PC-9 (cell line): ENCODE measurements at regions not wholly inside any gene's neighbourhood (a gene's known extent, or its start where the extent isn't known, plus 50 kb on each side); places are given as distances from the start of the nearest gene placed in this dataset.

Experiments used
- BruUV-seq: library from RNA; stranded (reverse); fragments of 400-500 nt; replicated peaks from 2 replicates; lab custom pipeline; 2021; lab: Mats Ljungman, UMichigan
- CTCF ChIA-PET: fragments of 300-600 bp; sonication (Branson Sonifier 250); formaldehyde crosslinking; loops from one replicate; lab custom pipeline; 2022; ENCODE audit warnings: antibody characterized with exemption; lab: Charles Lee
- POLR2A ChIA-PET: fragments of 300-600 bp; sonication (Branson Sonifier 250); formaldehyde crosslinking; loops from one replicate; lab custom pipeline; 2022; ENCODE audit warnings: antibody characterized with exemption; ENCODE audit not compliant: unreplicated experiment; lab: Charles Lee
- DNase-seq, 2 experiments: peaks; one replicate each; pipeline versions ENCODE4 v3.0.0 to v3.0.0-alpha.2; 2015 to 2022; ENCODE audit warnings: mixed read lengths in 1 of 2
- H2AFZ ChIP-seq: fragments of 200-600 bp; sonication (generic); 2 replicates; pipeline ENCODE4 v1.8.1; 2017; ENCODE audit warnings: antibody characterized with exemption
- H3F3A ChIP-seq: fragments of 200-600 bp; sonication (generic); 2 replicates; pipeline ENCODE4 v1.8.1; 2017; ENCODE audit warnings: antibody characterized with exemption, mild to moderate bottlenecking, low read depth; ENCODE audit not compliant: insufficient read depth
- H3K27ac ChIP-seq: fragments of 200-600 bp; sonication (generic); 2 replicates; pipeline ENCODE4 v1.6.1; 2016; ENCODE audit warnings: mixed run types
- H3K27me3 ChIP-seq: fragments of 200-600 bp; sonication (generic); 2 replicates; pipeline ENCODE4 v1.6.1; 2016; ENCODE audit warnings: low read depth, mixed run types; ENCODE audit not compliant: insufficient read depth
- H3K36me3 ChIP-seq: fragments of 200-600 bp; sonication (generic); 2 replicates; pipeline ENCODE4 v1.6.1; 2016; ENCODE audit warnings: low read depth, mixed run types
- H3K4me1 ChIP-seq: fragments of 200-600 bp; sonication (generic); replicated peaks from 2 replicates; pipeline ENCODE4 v1.6.1; 2016; ENCODE audit warnings: mixed run types; ENCODE audit not compliant: insufficient read depth
- H3K4me2 ChIP-seq: fragments of 200-600 bp; sonication (generic); 2 replicates; pipeline ENCODE4 v1.6.1; 2017; ENCODE audit warnings: mixed run types
- H3K4me3 ChIP-seq: fragments of 200-600 bp; sonication (generic); 2 replicates; pipeline ENCODE4 v1.6.1; 2016; ENCODE audit warnings: mixed run types
- H3K79me2 ChIP-seq: fragments of 200-600 bp; sonication (generic); 2 replicates; pipeline ENCODE4 v1.6.1; 2017; ENCODE audit warnings: low read depth, mixed run types
- H3K9me2 ChIP-seq: fragments of 200-600 bp; sonication (generic); 2 replicates; pipeline ENCODE4 v1.8.1; 2017; ENCODE audit warnings: mild to moderate bottlenecking; ENCODE audit not compliant: insufficient read depth
- H3K9me3 ChIP-seq: fragments of 200-600 bp; sonication (generic); 2 replicates; pipeline ENCODE4 v1.8.1; 2016; ENCODE audit warnings: low read depth; ENCODE audit not compliant: insufficient read depth
- H4K20me1 ChIP-seq: fragments of 200-600 bp; sonication (generic); 2 replicates; pipeline ENCODE4 v1.8.1; 2017; ENCODE audit not compliant: insufficient read depth
- CTCF ChIP-seq: fragments of 200-600 bp; sonication (generic); conservative IDR thresholded peaks from 2 replicates; pipeline ENCODE4 v1.6.1; 2017; ENCODE audit warnings: mixed run types, antibody characterized with exemption, mild to moderate bottlenecking, moderate library complexity
- EZH2 ChIP-seq: fragments of 200-600 bp; sonication (generic); IDR thresholded peaks from 2 replicates; pipeline ENCODE4 v1.8.0; 2017; ENCODE audit warnings: antibody characterized with exemption, low read depth
- intact Hi-C: fragments of 100-400 bp; cut with micrococcal nuclease; formaldehyde crosslinking; loops from one replicate; pipeline ENCODE4 v1.10.0; 2022; ENCODE audit not compliant: unreplicated experiment

DNA sequence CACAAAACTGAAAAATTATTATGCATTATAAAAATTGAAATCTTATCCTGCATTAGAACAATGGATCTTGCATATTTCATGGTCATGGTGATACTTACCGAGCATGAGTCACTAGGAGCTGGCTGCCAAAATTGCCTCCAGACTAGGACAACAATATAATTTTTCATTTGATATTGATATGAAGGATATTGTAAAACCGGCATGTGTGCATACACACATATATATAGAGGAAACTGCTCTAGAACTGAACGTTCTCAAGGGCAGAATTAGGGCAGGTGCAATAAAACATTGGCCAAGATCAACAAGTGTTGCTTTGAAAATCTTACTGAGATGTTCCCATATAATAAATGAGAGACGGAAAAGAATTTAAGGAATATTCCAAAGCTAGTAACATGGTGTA, 319.4 kb upstream of the POU1F1 start:
- no peaks in the 10 kb centered on the region for H3K27me3 ChIP-seq
- H3K4me2 ChIP-seq: no peak overlapping the region
- BruUV-seq: no TSS peak
- H3K27ac ChIP-seq: no peak overlapping the region
- no peaks in the 10 kb centered on the region for H4K20me1 ChIP-seq
- no peaks in the 10 kb centered on the region for H3K36me3 ChIP-seq
- intact Hi-C loops: no loop called here
- no peak overlapping the region for H2AFZ ChIP-seq
- no peak overlapping the region for H3K4me3 ChIP-seq
- CTCF ChIA-PET: no interaction called here
- TF ChIP-seq EZH2 (no peak), CTCF (no peak)
- H3K9me2 ChIP-seq: no peaks in the 10 kb centered on the region
- H3K79me2 ChIP-seq: no peaks in the 10 kb centered on the region
- no peaks in the 10 kb centered on the region for H3K9me3 ChIP-seq
- no peaks in the 10 kb centered on the region for H3K4me1 ChIP-seq
- POLR2A ChIA-PET: no interaction called here
- H3F3A ChIP-seq: no peaks in the 10 kb centered on the region
- peak in 1 of 2 experiments; percentile 1 for DNase-seq

- no peaks in the 10 kb centered on the region for H3K79me2 ChIP-seq
- H3K27me3 ChIP-seq: no peaks in the 10 kb centered on the region
- POLR2A ChIA-PET: no interaction called here
- H4K20me1 ChIP-seq: no peaks in the 10 kb centered on the region
- DNase-seq: no peak
- H3K4me3 ChIP-seq: no peak overlapping the region
- no peaks in the 10 kb centered on the region for H3F3A ChIP-seq
- no peak overlapping the region for H3K4me2 ChIP-seq
- intact Hi-C loops: no loop called here
- H2AFZ ChIP-seq: no peak overlapping the region
- H3K36me3 ChIP-seq: no peaks in the 10 kb centered on the region
- no peaks in the 10 kb centered on the region for H3K9me2 ChIP-seq
- H3K27ac ChIP-seq: no peak overlapping the region
- no peaks in the 10 kb centered on the region; the same call in 1 of the 2 replicates for H3K9me3 ChIP-seq
- H3K4me1 ChIP-seq: no peaks in the 10 kb centered on the region
- TF ChIP-seq CTCF (no peak), EZH2 (no peak)
- no TSS peak for BruUV-seq
- CTCF ChIA-PET: no interaction called here
These were observed 304.9 kb upstream of the POU1F1 start for GRCh38 chr3:87581240-87581639.

- ChIA-PET POLR2A (no interaction called here), CTCF (no interaction called here)
- TF ChIP-seq EZH2 (no peak), CTCF (no peak)
- H3K79me2 ChIP-seq: no peaks in the 10 kb centered on the region
- no peak overlapping the region for H3K4me2 ChIP-seq
- intact Hi-C loops: no loop called here
- H3K4me1 ChIP-seq: no peaks in the 10 kb centered on the region
- H3K9me3 ChIP-seq: no peaks in the 10 kb centered on the region
- no peaks in the 10 kb centered on the region for H3K9me2 ChIP-seq
- H3F3A ChIP-seq: no peaks in the 10 kb centered on the region
- no peak overlapping the region for H2AFZ ChIP-seq
- H4K20me1 ChIP-seq: no peaks in the 10 kb centered on the region
- H3K27ac ChIP-seq: no peak overlapping the region
- H3K27me3 ChIP-seq: no peaks in the 10 kb centered on the region
- H3K4me3 ChIP-seq: no peak overlapping the region
- no peak for DNase-seq
- BruUV-seq: no TSS peak
- H3K36me3 ChIP-seq: no peaks in the 10 kb centered on the region
These were observed 300.4 kb upstream of the POU1F1 start for GRCh38 chr3:87576752-87577151.
